K562 (cell line): ENCODE measurements at regions not wholly inside any gene's neighbourhood (a gene's known extent, or its start where the extent isn't known, plus 50 kb on each side); places are given as distances from the start of the nearest gene placed in this dataset.

Source experiments
- ATAC-seq: fragments of 200-7000 bp; cut with Tn5 transposase; 3 replicates; pipeline ENCODE4 v1.9.1; 2020; ENCODE audit warnings: moderate library complexity
- BruUV-seq: library from RNA; stranded (reverse); fragments of 400-500 nt; replicated peaks from 2 replicates; lab custom pipeline; 2021; lab: Mats Ljungman, UMichigan
- CTCF ChIA-PET: fragments of 300-600 bp; formaldehyde crosslinking; extraction: SDS; loops from one replicate; lab custom pipeline; 2021; ENCODE audit warnings: low intra/inter-chr PET ratio; lab: Yijun Ruan, JAX
- POLR2A ChIA-PET: fragments of 300-600, 350-650 bp; sonication (Branson Sonifier 250); formaldehyde crosslinking; extraction: SDS; loops from one replicate; lab custom pipeline; 2021; ENCODE audit warnings: antibody characterized with exemption, inconsistent platforms; lab: Yijun Ruan, JAX
- DNase-seq, 4 experiments: peaks; one replicate each; pipeline versions ENCODE4 v3.0.0 to v3.0.0-alpha.2; 2011 to 2018; ENCODE audit warnings: low spot score in 3 of 4, mixed read lengths in 3 of 4; ENCODE audit errors: extremely low read depth in 1 of 4
- FAIRE-seq: peaks from 2 replicates; lab custom pipeline; 2011; peaks lifted over from hg19 to GRCh38; lab: Jason Lieb, UNC
- H2AFZ ChIP-seq: 2 replicates; pipeline ENCODE4 v1.6.0; 2011; ENCODE audit warnings: low read depth, low read length, control low read depth, inconsistent platforms
- H3K27ac ChIP-seq: fragments of 200-600 bp; 3 replicates; pipeline ENCODE4 v1.8.0; 2011; ENCODE audit warnings: low read depth, mild to moderate bottlenecking, control low read depth, inconsistent platforms, low read length, moderate library complexity, mixed read lengths; ENCODE audit errors: extremely low read depth
- H3K27me3 ChIP-seq, 2 experiments: fragments of 300-600 bp in 1 of 2; 2 replicates in 1 of 2; 3 replicates in 1 of 2; pipeline versions ENCODE4 v1.6.0 to v1.8.0; 2011; ENCODE audit warnings: inconsistent platforms in 2 of 2, low read length in 2 of 2, mild to moderate bottlenecking in 1 of 2, mixed read lengths in 1 of 2, moderate library complexity in 1 of 2; ENCODE audit not compliant: control insufficient read depth in 2 of 2, insufficient read depth in 2 of 2
- H3K36me3 ChIP-seq: fragments of 300-600 bp; 3 replicates; pipeline ENCODE4 v1.8.0; 2011; ENCODE audit warnings: mild to moderate bottlenecking, low read length, inconsistent platforms; ENCODE audit not compliant: control insufficient read depth, insufficient read depth
- H3K4me1 ChIP-seq, 2 experiments: fragments of 200-600 bp in 1 of 2; replicated peaks in 1 of 2; 2 replicates in 1 of 2; 3 replicates in 1 of 2; pipeline versions ENCODE4 v1.5.1 to v1.8.0; 2011; ENCODE audit warnings: inconsistent platforms in 2 of 2, low read length in 2 of 2, mild to moderate bottlenecking in 1 of 2, mixed read lengths in 1 of 2, moderate library complexity in 1 of 2; ENCODE audit not compliant: control insufficient read depth in 2 of 2, insufficient read depth in 2 of 2
- H3K4me2 ChIP-seq: 2 replicates; pipeline ENCODE4 v1.6.1; 2011; ENCODE audit warnings: low read length, control low read depth, inconsistent platforms, mixed read lengths; ENCODE audit not compliant: insufficient read depth
- H3K4me3 ChIP-seq: fragments of 200-600 bp; sonication (generic), shearing (Covaris generic); 2 replicates; pipeline ENCODE4 v1.5.1; 2016; ENCODE audit warnings: control low read depth, inconsistent platforms
- H3K79me2 ChIP-seq: fragments of 200-600 bp; 3 replicates; pipeline ENCODE4 v1.8.0; 2011; ENCODE audit warnings: low read length, inconsistent platforms; ENCODE audit not compliant: control insufficient read depth, insufficient read depth
- H3K9ac ChIP-seq, 2 experiments: 2 replicates each; pipeline versions ENCODE4 v1.6.0 to v1.6.1; 2011; ENCODE audit warnings: low read depth in 2 of 2, low read length in 2 of 2, control low read depth in 1 of 2, inconsistent platforms in 1 of 2, mild to moderate bottlenecking in 1 of 2, mixed read lengths in 1 of 2; ENCODE audit not compliant: insufficient read depth in 1 of 2
- H3K9me1 ChIP-seq: one replicate; pipeline ENCODE4 v1.6.0; 2011; ENCODE audit warnings: inconsistent platforms, mild to moderate bottlenecking, low read length, moderate library complexity; ENCODE audit not compliant: control insufficient read depth, insufficient read depth
- H3K9me3 ChIP-seq: replicated peaks from 2 replicates; pipeline ENCODE4 v1.5.1; 2011; ENCODE audit warnings: low read depth, low read length, inconsistent platforms; ENCODE audit not compliant: control insufficient read depth, insufficient read depth
- H4K20me1 ChIP-seq: replicated peaks from 2 replicates; pipeline ENCODE4 v1.6.1; 2011; ENCODE audit warnings: low read length, inconsistent platforms, mixed read lengths; ENCODE audit not compliant: control insufficient read depth, insufficient read depth
- ATF1 ChIP-seq, 2 experiments: fragments of 450-650 bp in 1 of 2; IDR thresholded peaks; 2 replicates each; pipeline ENCODE4 v1.6.1; 2016; ENCODE audit warnings: missing compliant biosample characterization in 1 of 2, missing genetic modification characterization in 1 of 2
- CBFA2T3 ChIP-seq: fragments of 450-650 bp; IDR thresholded peaks from 2 replicates; pipeline ENCODE4 v1.6.1; 2017
- CEBPB ChIP-seq: fragments of 450-650 bp; IDR thresholded peaks from 2 replicates; pipeline ENCODE4 v1.6.1; 2016; ENCODE audit warnings: missing genetic modification characterization, missing compliant biosample characterization
- FOXP1 ChIP-seq: sonication (generic); formaldehyde crosslinking; IDR thresholded peaks from 2 replicates; pipeline ENCODE4 v1.8.0; 2022; ENCODE audit warnings: mild to moderate bottlenecking, missing genetic modification reagents
- HDAC8 ChIP-seq: fragments of 450-650 bp; IDR thresholded peaks from 2 replicates; pipeline ENCODE4 v1.6.1; 2016; ENCODE audit warnings: mild to moderate bottlenecking, missing genetic modification characterization, moderate library complexity, missing compliant biosample characterization
- NFE2 ChIP-seq: IDR thresholded peaks from 2 replicates; pipeline ENCODE4 v1.6.1; 2014; ENCODE audit warnings: antibody characterized with exemption, low read depth
- RNF2 ChIP-seq: sonication (generic); IDR thresholded peaks from 2 replicates; pipeline ENCODE4 v1.6.1; 2016
- RUNX1 ChIP-seq: sonication (generic); IDR thresholded peaks from 2 replicates; pipeline ENCODE4 v1.6.1; 2016; ENCODE audit warnings: antibody characterized with exemption, low read depth
- SIN3A ChIP-seq, 2 experiments: fragments of 150-350 bp in 1 of 2; IDR thresholded peaks; 2 replicates each; pipeline ENCODE4 v1.6.1; 2011 to 2016; ENCODE audit warnings: borderline replicate concordance in 2 of 2, low read depth in 2 of 2, low read length in 2 of 2, mild to moderate bottlenecking in 2 of 2, moderate library complexity in 2 of 2; ENCODE audit not compliant: control insufficient read depth in 1 of 2
- SREBF2 ChIP-seq: sonication (generic); formaldehyde crosslinking; IDR thresholded peaks from 2 replicates; pipeline ENCODE4 v1.4.0; 2020; ENCODE audit warnings: mild to moderate bottlenecking, missing genetic modification reagents
- SRSF3 ChIP-seq: fragments of 200-400 bp; formaldehyde crosslinking; IDR thresholded peaks from 2 replicates; pipeline ENCODE4 v1.6.1; 2016; ENCODE audit warnings: mild to moderate bottlenecking, low read length, moderate library complexity; ENCODE audit not compliant: insufficient read depth
- ZBTB49 ChIP-seq: sonication (generic); formaldehyde crosslinking; IDR thresholded peaks from 2 replicates; pipeline ENCODE4 v1.8.0; 2022; ENCODE audit warnings: missing genetic modification reagents, mild to moderate bottlenecking, borderline replicate concordance
- ZNF23 ChIP-seq: fragments of 250-450 bp; sonication (Bioruptor Pico); IDR thresholded peaks from 2 replicates; pipeline ENCODE4 v1.4.0; 2020; ENCODE audit warnings: mild to moderate bottlenecking
- WGBS: fragments of 100-300 bp; shearing (Covaris generic); methylation state at CpG from one replicate; pipeline ENCODE4 v1.1.6; 2016; ENCODE audit warnings: low coverage, mixed read lengths; ENCODE audit not compliant: insufficient coverage; ENCODE audit errors: missing lambda C conversion rate; 5-methylcytosine and 5-hydroxymethylcytosine counted together
- in situ Hi-C: fragments of 300-500 bp; cut with MboI; formaldehyde crosslinking; loops from 4 replicates; pipeline ENCODE4 v1.15.0; 2018; ENCODE audit warnings: inconsistent platforms, mixed read lengths
- intact Hi-C: fragments of 100-400 bp; cut with micrococcal nuclease; formaldehyde crosslinking; loops from 2 replicates; pipeline ENCODE4 v1.14.2; 2022

GRCh38 chrX:106467943-106468342 lies 143.8 kb upstream of the RADX start:
- Histone ChIP-seq H3K4me2 (no peak overlapping the region), H3K27me3 (no peaks in the 10 kb centered on the region), H3K9me1 (no peaks in the 10 kb centered on the region), H3K4me3 (no peak overlapping the region), H3K9me3 (no peaks in the 10 kb centered on the region), H3K4me1 (no peaks in the 10 kb centered on the region), H3K9ac (no peak overlapping the region), H4K20me1 (no peaks in the 10 kb centered on the region), H2AFZ (no peak overlapping the region), H3K27ac (no peak overlapping the region), H3K79me2 (no peaks in the 10 kb centered on the region), H3K36me3 (no peaks in the 10 kb centered on the region)
- in situ Hi-C loops (no loop called here), intact Hi-C loops (no loop called here)
- ATAC-seq (no peak), DNase-seq (no peak), FAIRE-seq (no peak)
- POLR2A ChIA-PET: interaction anchor here (0.6 kb wide), 1 partner anchor 11 kb away, joined by 4 read pairs; no protein-coding TSS in a partner anchor
- BruUV-seq: no TSS peak
- no peak for TF ChIP-seq ZBTB49 (CRISPR knock-in tag)
- TF ChIP-seq NFE2: no peak
- TF ChIP-seq ZNF23: no peak
- TF ChIP-seq SRSF3: no peak
- no peak for TF ChIP-seq RNF2
- no peak for TF ChIP-seq RUNX1
- no peak for TF ChIP-seq ATF1 (CRISPR knock-in tag; IDR thresholded peaks at IDR 0.05)
- no peak for TF ChIP-seq ATF1 (tag; IDR thresholded peaks at IDR 0.05)
- no peak for TF ChIP-seq HDAC8
- TF ChIP-seq CEBPB: no peak
- no peak for TF ChIP-seq FOXP1 (CRISPR knock-in tag)
- no peak for TF ChIP-seq SIN3A (IDR thresholded peaks at IDR 0.05; ENCODE audit: borderline replicate concordance in 2 of 2, control insufficient read depth in 1 of 2, low read depth in 2 of 2, low read length in 2 of 2)
- TF ChIP-seq CBFA2T3: no peak
- no peak for TF ChIP-seq SREBF2
- CTCF ChIA-PET: no interaction called here
- no CpG with 5 or more reads among the region's 2 CpGs for WGBS
